ENCODE measurements at regions not wholly inside any gene's neighbourhood (a gene's known extent, or its start where the extent isn't known, plus 50 kb on each side); places are given as distances from the start of the nearest gene placed in this dataset.

DNA sequence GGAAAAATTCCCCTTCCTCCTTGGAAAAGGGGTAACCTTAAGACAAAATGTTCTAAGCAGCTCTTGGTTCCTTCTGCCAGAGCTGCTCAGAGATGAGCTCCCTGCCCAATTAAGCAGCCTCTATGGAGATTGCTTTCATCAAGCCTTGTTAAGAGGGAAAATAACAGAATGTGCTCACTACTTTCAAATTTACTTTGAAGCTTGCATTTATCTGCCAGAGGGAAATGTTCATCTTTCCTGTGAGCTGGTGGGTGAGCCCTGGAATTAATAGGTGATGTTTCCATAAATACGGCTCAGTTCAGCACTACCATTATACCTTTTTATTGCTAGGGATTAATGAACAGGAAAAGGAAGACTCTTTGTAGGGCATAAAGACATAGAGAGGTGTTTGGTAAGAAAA, 549.0 kb downstream of the REEP3 start:
- Histone ChIP-seq H3K27me3 (ENCODE audit: control insufficient read depth in 1 of 2, insufficient read depth in 2 of 2, low read length in 2 of 2) (no peaks in the 10 kb centered on the region), H2AFZ (ENCODE audit: low read length) (no peak overlapping the region), H3K36me3 (replicated peaks in 1 of 2; ENCODE audit: control insufficient read depth in 1 of 2, insufficient read depth in 2 of 2, low read length in 2 of 2) (no peaks in the 10 kb centered on the region), H3K9ac (ENCODE audit: insufficient read depth, low read depth, low read length) (no peak overlapping the region), H3K27ac (ENCODE audit: extremely low read length, insufficient read depth, low read length) (no peak overlapping the region), H3K4me3 (replicated peaks in 1 of 3; ENCODE audit: insufficient read depth in 1 of 3, low read depth in 2 of 3, low read length in 3 of 3) (no peak overlapping the region), H3K4me1 (ENCODE audit: insufficient read depth, low read length) (peaks cover 26% of the 10 kb centered on the region), H3K4me2 (ENCODE audit: low read depth, low read length) (no peak overlapping the region), H4K20me1 (ENCODE audit: insufficient read depth, low read length) (no peaks in the 10 kb centered on the region), H3K79me2 (ENCODE audit: insufficient read depth, low read length) (no peaks in the 10 kb centered on the region), H3K9me3 (ENCODE audit: low read length) (no peaks in the 10 kb centered on the region)
- no peak for ATAC-seq
- DNase-seq (ENCODE audit: low spot score), result no peak
- FAIRE-seq, result no peak
- ChIA-PET POLR2A (no interaction called here), CTCF (ENCODE audit: low intra/inter-chr PET ratio, low total read pairs) (no interaction called here)
- intact Hi-C loops (cut with micrococcal nuclease; ENCODE audit: unreplicated experiment) (no loop called here), in situ Hi-C loops (cut with HindIII; ENCODE audit: extremely low pct_ligation_motif_present, low pct_unique_long_range_greater_than_20kb) (no loop called here)
- WGBS (ENCODE audit: low lambda C conversion rate), result 89% methylated on average over 1 of the region's 1 CpG
- no TSS peak for BruUV-seq (replicated peaks)
- TF ChIP-seq ZC3H4 (CRISPR knock-in tag; IDR thresholded peaks at IDR 0.05; ENCODE audit: borderline replicate concordance) (no peak), REXO4 (CRISPR knock-in tag; IDR thresholded peaks at IDR 0.05; ENCODE audit: borderline replicate concordance) (no peak), ZNF556 (CRISPR knock-in tag; IDR thresholded peaks at IDR 0.05; ENCODE audit: borderline replicate concordance) (no peak), ZFP36L1 (CRISPR knock-in tag; IDR thresholded peaks at IDR 0.05) (no peak), SNRNP70 (IDR thresholded peaks at IDR 0.05; ENCODE audit: low read depth, low read length) (no peak), ZNF574 (CRISPR knock-in tag; IDR thresholded peaks at IDR 0.05) (no peak), MEIS1 (CRISPR knock-in tag; IDR thresholded peaks at IDR 0.05; ENCODE audit: borderline replicate concordance) (no peak), FLYWCH1 (CRISPR knock-in tag; IDR thresholded peaks at IDR 0.05) (no peak), HMGXB3 (CRISPR knock-in tag; IDR thresholded peaks at IDR 0.05; ENCODE audit: borderline replicate concordance) (no peak)
- TF ChIP-seq, protein P1, sequence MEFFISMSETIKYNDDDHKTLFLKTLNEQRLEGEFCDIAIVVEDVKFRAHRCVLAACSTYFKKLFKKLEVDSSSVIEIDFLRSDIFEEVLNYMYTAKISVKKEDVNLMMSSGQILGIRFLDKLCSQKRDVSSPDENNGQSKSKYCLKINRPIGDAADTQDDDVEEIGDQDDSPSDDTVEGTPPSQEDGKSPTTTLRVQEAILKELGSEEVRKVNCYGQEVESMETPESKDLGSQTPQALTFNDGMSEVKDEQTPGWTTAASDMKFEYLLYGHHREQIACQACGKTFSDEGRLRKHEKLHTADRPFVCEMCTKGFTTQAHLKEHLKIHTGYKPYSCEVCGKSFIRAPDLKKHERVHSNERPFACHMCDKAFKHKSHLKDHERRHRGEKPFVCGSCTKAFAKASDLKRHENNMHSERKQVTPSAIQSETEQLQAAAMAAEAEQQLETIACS (CRISPR knock-in tag; IDR thresholded peaks at IDR 0.05), result no peak
- TF ChIP-seq, protein P2, sequence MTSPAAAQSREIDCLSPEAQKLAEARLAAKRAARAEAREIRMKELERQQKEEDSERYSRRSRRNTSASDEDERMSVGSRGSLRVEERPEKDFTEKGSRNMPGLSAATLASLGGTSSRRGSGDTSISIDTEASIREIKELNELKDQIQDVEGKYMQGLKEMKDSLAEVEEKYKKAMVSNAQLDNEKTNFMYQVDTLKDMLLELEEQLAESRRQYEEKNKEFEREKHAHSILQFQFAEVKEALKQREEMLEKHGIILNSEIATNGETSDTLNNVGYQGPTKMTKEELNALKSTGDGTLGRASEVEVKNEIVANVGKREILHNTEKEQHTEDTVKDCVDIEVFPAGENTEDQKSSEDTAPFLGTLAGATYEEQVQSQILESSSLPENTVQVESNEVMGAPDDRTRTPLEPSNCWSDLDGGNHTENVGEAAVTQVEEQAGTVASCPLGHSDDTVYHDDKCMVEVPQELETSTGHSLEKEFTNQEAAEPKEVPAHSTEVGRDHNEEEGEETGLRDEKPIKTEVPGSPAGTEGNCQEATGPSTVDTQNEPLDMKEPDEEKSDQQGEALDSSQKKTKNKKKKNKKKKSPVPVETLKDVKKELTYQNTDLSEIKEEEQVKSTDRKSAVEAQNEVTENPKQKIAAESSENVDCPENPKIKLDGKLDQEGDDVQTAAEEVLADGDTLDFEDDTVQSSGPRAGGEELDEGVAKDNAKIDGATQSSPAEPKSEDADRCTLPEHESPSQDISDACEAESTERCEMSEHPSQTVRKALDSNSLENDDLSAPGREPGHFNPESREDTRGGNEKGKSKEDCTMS (CRISPR knock-in tag; conservative IDR thresholded peaks at IDR 0.05), result no peak
- TF ChIP-seq, protein P3, sequence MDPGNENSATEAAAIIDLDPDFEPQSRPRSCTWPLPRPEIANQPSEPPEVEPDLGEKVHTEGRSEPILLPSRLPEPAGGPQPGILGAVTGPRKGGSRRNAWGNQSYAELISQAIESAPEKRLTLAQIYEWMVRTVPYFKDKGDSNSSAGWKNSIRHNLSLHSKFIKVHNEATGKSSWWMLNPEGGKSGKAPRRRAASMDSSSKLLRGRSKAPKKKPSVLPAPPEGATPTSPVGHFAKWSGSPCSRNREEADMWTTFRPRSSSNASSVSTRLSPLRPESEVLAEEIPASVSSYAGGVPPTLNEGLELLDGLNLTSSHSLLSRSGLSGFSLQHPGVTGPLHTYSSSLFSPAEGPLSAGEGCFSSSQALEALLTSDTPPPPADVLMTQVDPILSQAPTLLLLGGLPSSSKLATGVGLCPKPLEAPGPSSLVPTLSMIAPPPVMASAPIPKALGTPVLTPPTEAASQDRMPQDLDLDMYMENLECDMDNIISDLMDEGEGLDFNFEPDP (CRISPR knock-in tag; conservative IDR thresholded peaks at IDR 0.05), result no peak

Measured in HepG2 (cell line).